Tibial nerve (tissue), 3 donors: ENCODE measurements at regions not wholly inside any gene's neighbourhood (a gene's known extent, or its start where the extent isn't known, plus 50 kb on each side); places are given as distances from the start of the nearest gene placed in this dataset.

ENCODE experiments used
- POLR2A ChIP-seq, 2 donors: fragments of 450-650 bp; IDR thresholded peaks; one replicate each; pipeline ENCODE4 v1.6.1; 2017; ENCODE audit warnings: antibody characterized with exemption in 2 of 2, mild to moderate bottlenecking in 2 of 2, moderate library complexity in 2 of 2
- TF ChIP-seq, protein P1 (sequence below), 5 experiments: fragments of 200-600 bp in 3 of 5; fragments of 450-650 bp in 2 of 5; sonication (generic) in 3 of 5; IDR thresholded peaks; one replicate each; pipeline ENCODE4 v1.5.1; 2016 to 2019; ENCODE audit warnings: antibody characterized with exemption in 5 of 5, mild to moderate bottlenecking in 3 of 5, moderate library complexity in 2 of 5

DNA sequence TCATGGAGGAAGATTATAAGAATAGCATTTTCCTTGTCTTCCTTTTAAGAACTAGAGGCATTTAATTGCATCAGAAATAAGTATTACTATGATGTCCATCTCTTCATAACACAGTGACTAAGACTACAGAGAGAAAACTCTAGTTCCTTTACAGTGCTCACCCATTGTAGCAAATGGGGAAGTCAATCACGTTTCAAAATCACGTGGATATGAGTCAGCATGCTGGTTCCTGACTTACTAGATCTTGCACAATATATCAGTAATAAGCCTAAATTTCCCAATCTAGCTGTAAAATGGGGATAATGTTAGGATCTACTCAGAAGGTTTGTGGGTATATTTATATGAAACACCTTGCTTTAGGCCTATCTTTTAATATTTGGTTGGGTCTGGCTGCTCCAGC lies 254.8 kb upstream of the EOMES start:
- TF ChIP-seq, protein P1, sequence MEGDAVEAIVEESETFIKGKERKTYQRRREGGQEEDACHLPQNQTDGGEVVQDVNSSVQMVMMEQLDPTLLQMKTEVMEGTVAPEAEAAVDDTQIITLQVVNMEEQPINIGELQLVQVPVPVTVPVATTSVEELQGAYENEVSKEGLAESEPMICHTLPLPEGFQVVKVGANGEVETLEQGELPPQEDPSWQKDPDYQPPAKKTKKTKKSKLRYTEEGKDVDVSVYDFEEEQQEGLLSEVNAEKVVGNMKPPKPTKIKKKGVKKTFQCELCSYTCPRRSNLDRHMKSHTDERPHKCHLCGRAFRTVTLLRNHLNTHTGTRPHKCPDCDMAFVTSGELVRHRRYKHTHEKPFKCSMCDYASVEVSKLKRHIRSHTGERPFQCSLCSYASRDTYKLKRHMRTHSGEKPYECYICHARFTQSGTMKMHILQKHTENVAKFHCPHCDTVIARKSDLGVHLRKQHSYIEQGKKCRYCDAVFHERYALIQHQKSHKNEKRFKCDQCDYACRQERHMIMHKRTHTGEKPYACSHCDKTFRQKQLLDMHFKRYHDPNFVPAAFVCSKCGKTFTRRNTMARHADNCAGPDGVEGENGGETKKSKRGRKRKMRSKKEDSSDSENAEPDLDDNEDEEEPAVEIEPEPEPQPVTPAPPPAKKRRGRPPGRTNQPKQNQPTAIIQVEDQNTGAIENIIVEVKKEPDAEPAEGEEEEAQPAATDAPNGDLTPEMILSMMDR (IDR thresholded peaks at IDR 0.05): no peak
- no peak for TF ChIP-seq POLR2A (IDR thresholded peaks at IDR 0.05)
